Neural cell (in vitro differentiated cells): ENCODE measurements at regions not wholly inside any gene's neighbourhood (a gene's known extent, or its start where the extent isn't known, plus 50 kb on each side); places are given as distances from the start of the nearest gene placed in this dataset.

Source experiments
- H2AFZ ChIP-seq: fragments of 200-600, 300-800 bp; sonication (generic), shearing (Covaris generic); 2 replicates; pipeline ENCODE4 v1.6.0; 2014; ENCODE audit warnings: low read depth, mild to moderate bottlenecking, antibody characterized with exemption, low read length, moderate library complexity
- H3F3A ChIP-seq: fragments of 200-600 bp; shearing (Covaris generic); 2 replicates; pipeline ENCODE4 v1.6.1; 2016; ENCODE audit warnings: mild to moderate bottlenecking, moderate library complexity, mixed read lengths, antibody characterized with exemption, low read length; ENCODE audit not compliant: insufficient read depth, poor library complexity, severe bottlenecking
- H3K27ac ChIP-seq: fragments of 200-600, 300-800 bp; sonication (generic), shearing (Covaris generic); 2 replicates; pipeline ENCODE4 v1.5.1; 2014; ENCODE audit warnings: mild to moderate bottlenecking, low read length, moderate library complexity
- H3K27me3 ChIP-seq: fragments of 300-800, 200-600 bp; sonication (generic), shearing (Covaris generic); 2 replicates; pipeline ENCODE4 v1.6.0; 2014; ENCODE audit warnings: mild to moderate bottlenecking, low read depth, low read length, moderate library complexity; ENCODE audit not compliant: insufficient read depth
- H3K36me3 ChIP-seq: fragments of 300-800, 200-600 bp; sonication (generic), shearing (Covaris generic); 2 replicates; pipeline ENCODE4 v1.5.1; 2014; ENCODE audit warnings: mild to moderate bottlenecking, antibody characterized with exemption, low read length, moderate library complexity; ENCODE audit not compliant: insufficient read depth
- H3K4me2 ChIP-seq: fragments of 300-800, 200-600 bp; sonication (generic), shearing (Covaris generic); 2 replicates; pipeline ENCODE4 v1.6.0; 2014; ENCODE audit warnings: mild to moderate bottlenecking, low read length
- H3K4me3 ChIP-seq: fragments of 300-800, 200-600 bp; sonication (generic), shearing (Covaris generic); 2 replicates; pipeline ENCODE4 v1.5.1; 2014; ENCODE audit warnings: mild to moderate bottlenecking, low read length, moderate library complexity
- H3K79me2 ChIP-seq: fragments of 200-600 bp; shearing (Covaris generic); replicated peaks from 2 replicates; pipeline ENCODE4 v1.6.0; 2014; ENCODE audit warnings: mild to moderate bottlenecking, low read length, moderate library complexity; ENCODE audit not compliant: insufficient read depth
- H3K9ac ChIP-seq: fragments of 300-800, 200-600 bp; sonication (generic), shearing (Covaris generic); 2 replicates; pipeline ENCODE4 v1.6.1; 2016; ENCODE audit warnings: mild to moderate bottlenecking, low read length, mixed read lengths
- H3K9me2 ChIP-seq: fragments of 200-600 bp; shearing (Covaris generic); 2 replicates; pipeline ENCODE4 v1.6.1; 2016; ENCODE audit warnings: mild to moderate bottlenecking, low read length, mixed read lengths; ENCODE audit not compliant: insufficient read depth
- H3K9me3 ChIP-seq: fragments of 200-600, 300-800 bp; sonication (generic), shearing (Covaris generic); 2 replicates; pipeline ENCODE4 v1.6.1; 2016; ENCODE audit warnings: mild to moderate bottlenecking, mixed run types, low read length, moderate library complexity, mixed read lengths
- H4K20me1 ChIP-seq: fragments of 200-600 bp; shearing (Covaris generic); 2 replicates; pipeline ENCODE4 v1.6.1; 2016; ENCODE audit warnings: mild to moderate bottlenecking, mixed run types; ENCODE audit not compliant: insufficient read depth
- CTCF ChIP-seq: fragments of 450-650 bp; IDR thresholded peaks from 2 replicates; pipeline ENCODE4 v1.5.1; 2014; ENCODE audit warnings: antibody characterized with exemption, mild to moderate bottlenecking, moderate library complexity; ENCODE audit not compliant: poor library complexity, severe bottlenecking
- EP300 ChIP-seq: fragments of 450-650 bp; conservative IDR thresholded peaks from 2 replicates; pipeline ENCODE4 v1.6.1; 2014; ENCODE audit warnings: antibody characterized with exemption, mild to moderate bottlenecking, moderate library complexity; ENCODE audit not compliant: poor library complexity, severe bottlenecking
- EZH2 ChIP-seq: fragments of 200-600, 300-800 bp; shearing (Covaris generic), sonication (generic); IDR thresholded peaks from 2 replicates; pipeline ENCODE4 v1.6.1; 2014; ENCODE audit warnings: antibody characterized with exemption, low read length, borderline replicate concordance, mild to moderate bottlenecking; ENCODE audit not compliant: insufficient read depth, poor library complexity, severe bottlenecking
- MXI1 ChIP-seq: fragments of 450-650 bp; conservative IDR thresholded peaks from 2 replicates; pipeline ENCODE4 v1.6.1; 2014; ENCODE audit warnings: antibody characterized with exemption, mild to moderate bottlenecking; ENCODE audit not compliant: poor library complexity, severe bottlenecking
- POLR2AphosphoS5 ChIP-seq: IDR thresholded peaks from 2 replicates; pipeline ENCODE4 v1.6.1; 2012
- RAD21 ChIP-seq: fragments of 450-650 bp; conservative IDR thresholded peaks from 2 replicates; pipeline ENCODE4 v1.6.1; 2014; ENCODE audit warnings: antibody characterized with exemption, mild to moderate bottlenecking, moderate library complexity
- REST ChIP-seq: IDR thresholded peaks from 2 replicates; pipeline ENCODE4 v1.6.1; 2012; ENCODE audit warnings: borderline replicate concordance
- SMC3 ChIP-seq: fragments of 450-650 bp; conservative IDR thresholded peaks from 2 replicates; pipeline ENCODE4 v1.6.1; 2014; ENCODE audit warnings: antibody characterized with exemption, mild to moderate bottlenecking, moderate library complexity; ENCODE audit not compliant: poor library complexity
- TAF1 ChIP-seq: IDR thresholded peaks from 2 replicates; pipeline ENCODE4 v1.6.1; 2012; ENCODE audit warnings: low read depth

- no peak for TF ChIP-seq MXI1
- H3F3A ChIP-seq: no peaks in the 10 kb centered on the region
- no peaks in the 10 kb centered on the region for H3K79me2 ChIP-seq
- no peaks in the 10 kb centered on the region for H3K36me3 ChIP-seq
- no peaks in the 10 kb centered on the region for H3K27me3 ChIP-seq
- H3K9me3 ChIP-seq: no peaks in the 10 kb centered on the region
- no peak overlapping the region for H3K4me2 ChIP-seq
- no peak overlapping the region for H3K9ac ChIP-seq
- H3K27ac ChIP-seq: no peak overlapping the region
- H3K9me2 ChIP-seq: no peaks in the 10 kb centered on the region
- H4K20me1 ChIP-seq: no peaks in the 10 kb centered on the region
- H3K4me3 ChIP-seq: no peak overlapping the region
- no peak overlapping the region for H2AFZ ChIP-seq
These were observed 119.4 kb upstream of the PACRGL start for GRCh38 chr4:20580907-20581306.

- no peaks in the 10 kb centered on the region for H3F3A ChIP-seq
- no peak for TF ChIP-seq TAF1
- no peak for TF ChIP-seq REST
- no peak for TF ChIP-seq CTCF
- TF ChIP-seq POLR2AphosphoS5: no peak
- no peak for TF ChIP-seq EZH2
- no peak overlapping the region for H2AFZ ChIP-seq
- no peak overlapping the region for H3K4me3 ChIP-seq
- H3K27ac ChIP-seq: no peak overlapping the region
- no peak overlapping the region for H3K9ac ChIP-seq
- no peaks in the 10 kb centered on the region for H4K20me1 ChIP-seq
- H3K4me2 ChIP-seq: no peak overlapping the region
- H3K36me3 ChIP-seq: peaks cover 6% of the 10 kb centered on the region
- no peaks in the 10 kb centered on the region for H3K27me3 ChIP-seq
- no peaks in the 10 kb centered on the region for H3K9me3 ChIP-seq
- no peaks in the 10 kb centered on the region for H3K9me2 ChIP-seq
- no peaks in the 10 kb centered on the region for H3K79me2 ChIP-seq
These were observed 110.8 kb upstream of the PACRGL start for GRCh38 chr4:20589436-20589835.

- Histone ChIP-seq H3K79me2 (no peaks in the 10 kb centered on the region), H4K20me1 (no peaks in the 10 kb centered on the region), H3K4me3 (no peak overlapping the region), H2AFZ (no peak overlapping the region), H3K9ac (no peak overlapping the region), H3K9me3 (no peaks in the 10 kb centered on the region), H3K4me2 (no peak overlapping the region), H3K9me2 (no peaks in the 10 kb centered on the region), H3F3A (no peaks in the 10 kb centered on the region), H3K27ac (no peak overlapping the region), H3K36me3 (peaks cover 6% of the 10 kb centered on the region), H3K27me3 (no peaks in the 10 kb centered on the region)
- TF ChIP-seq SMC3 (no peak), POLR2AphosphoS5 (no peak), RAD21 (no peak), EP300 (no peak), MXI1 (no peak)
These were observed 109.4 kb upstream of the PACRGL start for GRCh38 chr4:20590849-20591248.
